Endothelial cell (in vitro differentiated cells): ENCODE measurements at regions not wholly inside any gene's neighbourhood (a gene's known extent, or its start where the extent isn't known, plus 50 kb on each side); places are given as distances from the start of the nearest gene placed in this dataset.

ENCODE experiments used
- DNase-seq: peaks from one replicate; pipeline ENCODE4 v3.0.0; 2021; ENCODE audit warnings: low spot score
- H3K27ac Mint-ChIP-seq: one replicate; pipeline ENCODE4 v1.8.0; 2021; ENCODE audit warnings: mixed read lengths, inconsistent platforms; ENCODE audit not compliant: unreplicated experiment
- H3K27me3 Mint-ChIP-seq: one replicate; pipeline ENCODE4 v1.8.0; 2021; ENCODE audit warnings: mild to moderate bottlenecking, moderate library complexity, mixed read lengths, inconsistent platforms; ENCODE audit not compliant: unreplicated experiment
- H3K36me3 Mint-ChIP-seq: one replicate; pipeline ENCODE4 v1.8.0; 2021; ENCODE audit warnings: mild to moderate bottlenecking, low read depth, mixed read lengths, inconsistent platforms; ENCODE audit not compliant: unreplicated experiment
- H3K4me1 Mint-ChIP-seq: one replicate; pipeline ENCODE4 v1.8.0; 2021; ENCODE audit warnings: mild to moderate bottlenecking, mixed read lengths, inconsistent platforms; ENCODE audit not compliant: unreplicated experiment
- H3K4me3 Mint-ChIP-seq: one replicate; pipeline ENCODE4 v1.8.0; 2021; ENCODE audit warnings: mild to moderate bottlenecking, mixed read lengths, inconsistent platforms; ENCODE audit not compliant: unreplicated experiment
- H3K9me3 Mint-ChIP-seq: one replicate; pipeline ENCODE4 v1.8.0; 2021; ENCODE audit warnings: mixed read lengths, inconsistent platforms; ENCODE audit not compliant: unreplicated experiment
- CTCF ChIP-seq: fragments of 200-600 bp; sonication (generic); IDR thresholded peaks from one replicate; pipeline ENCODE4 v1.5.0; 2021; ENCODE audit warnings: antibody characterized with exemption; ENCODE audit not compliant: unreplicated experiment

- H3K4me3 Mint-ChIP-seq, result no peak overlapping the region
- no peak for DNase-seq
- H3K4me1 Mint-ChIP-seq, result no peaks in the 10 kb centered on the region
- H3K36me3 Mint-ChIP-seq, result no peaks in the 10 kb centered on the region
- H3K27me3 Mint-ChIP-seq, result no peaks in the 10 kb centered on the region
- no peaks in the 10 kb centered on the region for H3K9me3 Mint-ChIP-seq
- H3K27ac Mint-ChIP-seq, result no peak overlapping the region
- TF ChIP-seq CTCF, result no peak
These were observed 163.8 kb downstream of the ZIC1 start for GRCh38 chr3:147572970-147573340.

GRCh38 chr3:147574621-147575020 lies 165.5 kb downstream of the ZIC1 start:
- H3K27me3 Mint-ChIP-seq, result no peaks in the 10 kb centered on the region
- no peak overlapping the region for H3K4me3 Mint-ChIP-seq
- DNase-seq, result no peak
- no peak overlapping the region for H3K27ac Mint-ChIP-seq
- no peaks in the 10 kb centered on the region for H3K9me3 Mint-ChIP-seq
- no peaks in the 10 kb centered on the region for H3K4me1 Mint-ChIP-seq
- no peak for TF ChIP-seq CTCF
- H3K36me3 Mint-ChIP-seq, result no peaks in the 10 kb centered on the region

DNA sequence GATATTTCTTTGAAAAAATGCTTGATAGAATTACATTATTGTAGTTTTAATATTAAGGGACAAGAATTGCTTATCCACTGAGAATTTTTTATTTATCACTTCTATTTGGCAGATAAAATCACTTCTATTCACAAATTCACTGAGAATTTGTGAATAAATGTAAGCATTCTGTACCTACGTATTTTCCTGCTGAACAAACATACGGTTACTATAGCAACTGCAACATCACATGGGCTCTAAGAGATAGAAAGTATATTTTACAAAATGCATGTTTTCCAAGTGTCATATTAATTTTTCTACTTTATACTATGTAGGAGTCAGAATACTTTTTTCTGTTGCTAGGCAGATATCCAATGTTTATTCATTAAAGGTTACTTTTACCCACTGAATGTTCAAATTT lies 166.2 kb downstream of the ZIC1 start:
- TF ChIP-seq CTCF, result no peak
- Mint-ChIP-seq H3K27ac (no peak overlapping the region), H3K4me1 (no peaks in the 10 kb centered on the region), H3K9me3 (no peaks in the 10 kb centered on the region), H3K4me3 (no peak overlapping the region), H3K27me3 (no peaks in the 10 kb centered on the region), H3K36me3 (no peaks in the 10 kb centered on the region)
- DNase-seq, result no peak

DNA sequence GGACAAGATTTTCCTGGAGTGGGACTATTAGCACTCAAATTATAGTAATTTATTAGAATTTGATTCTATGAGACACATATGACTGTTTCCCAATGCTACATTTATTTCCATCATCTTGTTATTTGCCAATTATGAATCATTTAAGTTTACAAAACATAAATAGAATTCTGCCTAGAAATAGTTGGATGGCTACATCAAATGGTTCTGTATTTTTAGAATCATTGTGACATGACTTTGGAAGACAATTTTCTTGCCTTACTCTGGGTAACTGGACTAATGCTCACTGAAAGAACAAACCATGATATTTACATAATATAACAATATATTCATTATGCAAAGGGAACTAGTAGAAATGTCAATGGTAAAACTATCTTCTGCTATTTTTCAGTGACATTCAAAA lies 173.5 kb downstream of the ZIC1 start:
- Mint-ChIP-seq H3K4me3 (no peak overlapping the region), H3K27me3 (no peaks in the 10 kb centered on the region), H3K27ac (no peak overlapping the region), H3K4me1 (no peaks in the 10 kb centered on the region), H3K36me3 (no peaks in the 10 kb centered on the region), H3K9me3 (no peaks in the 10 kb centered on the region)
- no peak for DNase-seq
- TF ChIP-seq CTCF, result no peak

GRCh38 chr3:147589016-147589415 lies 179.9 kb downstream of the ZIC1 start:
- Mint-ChIP-seq H3K4me1 (no peaks in the 10 kb centered on the region), H3K27me3 (no peaks in the 10 kb centered on the region), H3K4me3 (no peak overlapping the region), H3K9me3 (no peaks in the 10 kb centered on the region), H3K36me3 (no peaks in the 10 kb centered on the region), H3K27ac (no peak overlapping the region)
- DNase-seq, result no peak
- no peak for TF ChIP-seq CTCF
